CD14-positive monocyte (primary cell): ENCODE measurements at regions not wholly inside any gene's neighbourhood (a gene's known extent, or its start where the extent isn't known, plus 50 kb on each side); places are given as distances from the start of the nearest gene placed in this dataset.

Experiments
- DNase-seq, 3 donors: peaks; one replicate each; pipeline ENCODE4 v3.0.0-alpha.2; 2011 to 2022
- H2AFZ ChIP-seq: 2 replicates; pipeline ENCODE4 v1.6.0; 2012; ENCODE audit warnings: mild to moderate bottlenecking, low read depth, low read length, inconsistent platforms; ENCODE audit not compliant: insufficient read depth, poor library complexity, severe bottlenecking
- H3K27ac ChIP-seq, 2 donors: 1 replicate in 1 of 2; 2 replicates in 1 of 2; pipeline ENCODE4 v1.5.1; 2012 to 2013; ENCODE audit warnings: low read length in 2 of 2, control low read depth in 1 of 2, inconsistent platforms in 1 of 2, low read depth in 1 of 2, mild to moderate bottlenecking in 1 of 2
- H3K27me3 ChIP-seq, 2 donors: one replicate each; pipeline versions ENCODE4 v1.6.0 to v1.6.1; 2011 to 2013; ENCODE audit warnings: low read length in 2 of 2; ENCODE audit not compliant: control insufficient read depth in 2 of 2, insufficient read depth in 2 of 2
- H3K36me3 ChIP-seq, 2 donors: replicated peaks in 1 of 2; 1 replicate in 1 of 2; 2 replicates in 1 of 2; pipeline versions ENCODE4 v1.5.1 to v1.6.1; 2012 to 2013; ENCODE audit warnings: low read length in 2 of 2, control low read depth in 1 of 2, inconsistent platforms in 1 of 2, mild to moderate bottlenecking in 1 of 2; ENCODE audit not compliant: insufficient read depth in 2 of 2, control insufficient read depth in 1 of 2
- H3K4me1 ChIP-seq, 2 donors: 1 replicate in 1 of 2; 2 replicates in 1 of 2; pipeline versions ENCODE4 v1.5.1 to v1.6.1; 2012 to 2013; ENCODE audit warnings: low read length in 2 of 2, control low read depth in 1 of 2, inconsistent platforms in 1 of 2, mild to moderate bottlenecking in 1 of 2, moderate library complexity in 1 of 2; ENCODE audit not compliant: insufficient read depth in 2 of 2, control insufficient read depth in 1 of 2
- H3K4me2 ChIP-seq: replicated peaks from 2 replicates; pipeline ENCODE3; 2012; ENCODE audit warnings: low read length, moderate library complexity, mild to moderate bottlenecking; ENCODE audit not compliant: poor library complexity, severe bottlenecking; ENCODE audit errors: extremely low read depth
- H3K4me3 ChIP-seq, 3 experiments: fragments of 200-600 bp in 1 of 3; sonication (generic) in 1 of 3; replicated peaks in 1 of 3; 1 replicate in 2 of 3; 2 replicates in 1 of 3; pipeline ENCODE4 v1.5.1; 2011 to 2013; ENCODE audit warnings: low read length in 3 of 3, mild to moderate bottlenecking in 3 of 3, control low read depth in 2 of 3, low read depth in 2 of 3, inconsistent platforms in 1 of 3, moderate library complexity in 1 of 3
- H3K79me2 ChIP-seq: 2 replicates; pipeline ENCODE4 v1.6.0; 2012; ENCODE audit warnings: mild to moderate bottlenecking, control low read depth, inconsistent platforms, low read length, moderate library complexity; ENCODE audit not compliant: insufficient read depth
- H3K9ac ChIP-seq: 2 replicates; pipeline ENCODE4 v1.6.0; 2017; ENCODE audit warnings: low read length, mild to moderate bottlenecking; ENCODE audit not compliant: insufficient read depth, poor library complexity, severe bottlenecking
- H3K9me3 ChIP-seq, 2 donors: replicated peaks in 1 of 2; 1 replicate in 1 of 2; 2 replicates in 1 of 2; pipeline versions ENCODE4 v1.5.1 to v1.6.1; 2012 to 2013; ENCODE audit warnings: low read length in 2 of 2, control low read depth in 1 of 2; ENCODE audit not compliant: control insufficient read depth in 1 of 2, insufficient read depth in 1 of 2
- H4K20me1 ChIP-seq: 2 replicates; pipeline ENCODE4 v1.6.0; 2012; ENCODE audit warnings: mild to moderate bottlenecking, low read length, control low read depth, moderate library complexity; ENCODE audit not compliant: insufficient read depth
- H3K27ac Mint-ChIP-seq, 7 donors: one replicate each; pipeline ENCODE4 v1.8.0; 2020; ENCODE audit warnings: mild to moderate bottlenecking in 7 of 7, mixed read lengths in 7 of 7, moderate library complexity in 6 of 7, inconsistent platforms in 2 of 7
- H3K27me3 Mint-ChIP-seq, 3 donors: one replicate each; pipeline ENCODE4 v1.8.0; 2021 to 2022; ENCODE audit warnings: low read depth in 3 of 3, mild to moderate bottlenecking in 3 of 3, mixed read lengths in 3 of 3, moderate library complexity in 3 of 3, inconsistent platforms in 1 of 3
- H3K36me3 Mint-ChIP-seq, 2 donors: one replicate each; pipeline ENCODE4 v1.8.0; 2020; ENCODE audit warnings: mixed read lengths in 2 of 2, inconsistent platforms in 1 of 2, mild to moderate bottlenecking in 1 of 2
- H3K4me1 Mint-ChIP-seq: one replicate; pipeline ENCODE4 v1.8.0; 2020; ENCODE audit warnings: mild to moderate bottlenecking, mixed read lengths
- H3K4me3 Mint-ChIP-seq, 2 donors: one replicate each; pipeline ENCODE4 v1.8.0; 2020; ENCODE audit warnings: mild to moderate bottlenecking in 2 of 2, mixed read lengths in 2 of 2, moderate library complexity in 1 of 2
- H3K9me3 Mint-ChIP-seq, 7 donors: one replicate each; pipeline ENCODE4 v1.8.0; 2020 to 2022; ENCODE audit warnings: mixed read lengths in 7 of 7, mild to moderate bottlenecking in 6 of 7, moderate library complexity in 6 of 7, inconsistent platforms in 2 of 7
- CTCF ChIP-seq: fragments of 200-600 bp; IDR thresholded peaks from one replicate; pipeline ENCODE4 v1.8.0; 2022; ENCODE audit warnings: antibody characterized with exemption, mild to moderate bottlenecking
- WGBS: methylation state at CpG from one replicate; pipeline ENCODE4 v1.1.5; 2013; ENCODE audit warnings: missing lambda C conversion rate; ENCODE audit not compliant: insufficient coverage; 5-methylcytosine and 5-hydroxymethylcytosine counted together
- intact Hi-C, 2 donors: fragments of 100-400 bp; cut with micrococcal nuclease; formaldehyde crosslinking; loops; one replicate each; pipeline versions ENCODE4 v1.15.0 to v1.15.1; 2023

GRCh38 chr18:65477455-65477854, 273.4 kb upstream of the CDH7 start:
- Histone ChIP-seq H3K36me3 (no peaks in the 10 kb centered on the region), H3K9ac (no peak overlapping the region), H3K9me3 (peaks cover 0 to 8% of the 10 kb centered on the region in 2 donors), H3K4me2 (no peak overlapping the region), H3K4me3 (no peak overlapping the region), H4K20me1 (no peaks in the 10 kb centered on the region), H3K79me2 (no peaks in the 10 kb centered on the region), H2AFZ (no peak overlapping the region), H3K27ac (no peak overlapping the region), H3K27me3 (no peaks in the 10 kb centered on the region), H3K4me1 (no peaks in the 10 kb centered on the region)
- no peaks in the 10 kb centered on the region for H3K27me3 Mint-ChIP-seq
- H3K27ac Mint-ChIP-seq: no peak overlapping the region
- WGBS: 100% methylated on average over 2 of the region's 3 CpGs
- no peak for DNase-seq
- no peaks in the 10 kb centered on the region for H3K4me1 Mint-ChIP-seq
- no peaks in the 10 kb centered on the region for H3K36me3 Mint-ChIP-seq
- TF ChIP-seq CTCF: no peak
- peaks cover 0 to 6% (median 0%) of the 10 kb centered on the region in 7 donors for H3K9me3 Mint-ChIP-seq
- no peak overlapping the region for H3K4me3 Mint-ChIP-seq
- intact Hi-C loops: no loop called here

GRCh38 chr18:65468881-65469280, 281.9 kb upstream of the CDH7 start:
- no peak for TF ChIP-seq CTCF
- H2AFZ ChIP-seq: no peak overlapping the region
- H3K27me3 Mint-ChIP-seq: no peaks in the 10 kb centered on the region

More at GRCh38 chr18:65468881-65469280, 281.9 kb upstream of the CDH7 start:
- H3K27ac ChIP-seq: no peak overlapping the region
- no peak for DNase-seq
- H4K20me1 ChIP-seq: no peaks in the 10 kb centered on the region
- Mint-ChIP-seq H3K4me1 (no peaks in the 10 kb centered on the region), H3K9me3 (peaks cover 0 to 3% (median 0%) of the 10 kb centered on the region in 7 donors), H3K27ac (no peak overlapping the region), H3K4me3 (no peak overlapping the region), H3K36me3 (no peaks in the 10 kb centered on the region)
- no peak overlapping the region for H3K4me2 ChIP-seq
- no peak overlapping the region for H3K4me3 ChIP-seq
- 87% methylated on average over 3 of the region's 3 CpGs for WGBS
- peaks cover 3 to 8% of the 10 kb centered on the region in 2 donors for H3K9me3 ChIP-seq
- H3K79me2 ChIP-seq: no peaks in the 10 kb centered on the region
- no peaks in the 10 kb centered on the region for H3K27me3 ChIP-seq
- H3K9ac ChIP-seq: no peak overlapping the region
- no peaks in the 10 kb centered on the region for H3K4me1 ChIP-seq
- no peaks in the 10 kb centered on the region for H3K36me3 ChIP-seq
- intact Hi-C loops: no loop called here
